Astrocyte (in vitro differentiated cells and primary cell): ENCODE measurements at regions not wholly inside any gene's neighbourhood (a gene's known extent, or its start where the extent isn't known, plus 50 kb on each side); places are given as distances from the start of the nearest gene placed in this dataset.

Experiments
- EZH2 ChIP-seq: IDR thresholded peaks from 2 replicates; pipeline ENCODE4 v1.6.1; 2012; ENCODE audit warnings: mild to moderate bottlenecking, low read length, inconsistent platforms; ENCODE audit not compliant: insufficient read depth
- TF ChIP-seq, protein P1 (sequence below): IDR thresholded peaks from 2 replicates; pipeline ENCODE4 v1.5.1; 2011; ENCODE audit warnings: low read depth, mild to moderate bottlenecking, inconsistent platforms, low read length, moderate library complexity; ENCODE audit not compliant: insufficient read depth

DNA sequence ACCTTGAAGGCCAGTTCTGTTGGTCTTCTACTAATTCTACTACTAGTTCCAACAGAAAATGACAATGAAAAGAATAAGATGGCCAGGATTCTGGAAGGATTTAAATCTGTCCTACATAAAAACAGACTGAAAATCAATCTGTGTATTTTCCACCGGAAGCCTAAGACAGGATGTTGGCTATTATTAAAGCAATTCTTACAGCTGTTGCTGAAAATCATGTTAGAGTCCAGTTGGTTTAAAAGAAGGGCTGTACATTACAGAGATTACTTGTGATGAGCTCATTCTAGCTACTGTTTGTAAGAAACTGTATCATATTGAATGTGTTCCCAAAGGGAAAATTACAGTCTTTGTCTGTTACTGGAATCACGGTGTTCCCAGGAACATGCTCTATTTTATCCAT, 54.8 kb upstream of the MAGEB16 start:
- TF ChIP-seq, protein P1, sequence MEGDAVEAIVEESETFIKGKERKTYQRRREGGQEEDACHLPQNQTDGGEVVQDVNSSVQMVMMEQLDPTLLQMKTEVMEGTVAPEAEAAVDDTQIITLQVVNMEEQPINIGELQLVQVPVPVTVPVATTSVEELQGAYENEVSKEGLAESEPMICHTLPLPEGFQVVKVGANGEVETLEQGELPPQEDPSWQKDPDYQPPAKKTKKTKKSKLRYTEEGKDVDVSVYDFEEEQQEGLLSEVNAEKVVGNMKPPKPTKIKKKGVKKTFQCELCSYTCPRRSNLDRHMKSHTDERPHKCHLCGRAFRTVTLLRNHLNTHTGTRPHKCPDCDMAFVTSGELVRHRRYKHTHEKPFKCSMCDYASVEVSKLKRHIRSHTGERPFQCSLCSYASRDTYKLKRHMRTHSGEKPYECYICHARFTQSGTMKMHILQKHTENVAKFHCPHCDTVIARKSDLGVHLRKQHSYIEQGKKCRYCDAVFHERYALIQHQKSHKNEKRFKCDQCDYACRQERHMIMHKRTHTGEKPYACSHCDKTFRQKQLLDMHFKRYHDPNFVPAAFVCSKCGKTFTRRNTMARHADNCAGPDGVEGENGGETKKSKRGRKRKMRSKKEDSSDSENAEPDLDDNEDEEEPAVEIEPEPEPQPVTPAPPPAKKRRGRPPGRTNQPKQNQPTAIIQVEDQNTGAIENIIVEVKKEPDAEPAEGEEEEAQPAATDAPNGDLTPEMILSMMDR: no peak
- TF ChIP-seq EZH2: no peak
